Uterus (tissue), 2 donors: ENCODE measurements at regions not wholly inside any gene's neighbourhood (a gene's known extent, or its start where the extent isn't known, plus 50 kb on each side); places are given as distances from the start of the nearest gene placed in this dataset.

Experiments used
- POLR2A ChIP-seq, 2 donors: fragments of 450-650 bp; IDR thresholded peaks; one replicate each; pipeline ENCODE4 v1.6.1; 2016; ENCODE audit warnings: antibody characterized with exemption in 2 of 2, mild to moderate bottlenecking in 1 of 2, moderate library complexity in 1 of 2
- TF ChIP-seq, protein P1 (sequence below), 4 experiments: fragments of 200-600 bp in 2 of 4; fragments of 450-650 bp in 2 of 4; sonication (generic) in 2 of 4; IDR thresholded peaks; one replicate each; pipeline ENCODE4 v1.5.1; 2016 to 2019; ENCODE audit warnings: antibody characterized with exemption in 4 of 4, mild to moderate bottlenecking in 2 of 4, moderate library complexity in 1 of 4

- TF ChIP-seq, protein P1, sequence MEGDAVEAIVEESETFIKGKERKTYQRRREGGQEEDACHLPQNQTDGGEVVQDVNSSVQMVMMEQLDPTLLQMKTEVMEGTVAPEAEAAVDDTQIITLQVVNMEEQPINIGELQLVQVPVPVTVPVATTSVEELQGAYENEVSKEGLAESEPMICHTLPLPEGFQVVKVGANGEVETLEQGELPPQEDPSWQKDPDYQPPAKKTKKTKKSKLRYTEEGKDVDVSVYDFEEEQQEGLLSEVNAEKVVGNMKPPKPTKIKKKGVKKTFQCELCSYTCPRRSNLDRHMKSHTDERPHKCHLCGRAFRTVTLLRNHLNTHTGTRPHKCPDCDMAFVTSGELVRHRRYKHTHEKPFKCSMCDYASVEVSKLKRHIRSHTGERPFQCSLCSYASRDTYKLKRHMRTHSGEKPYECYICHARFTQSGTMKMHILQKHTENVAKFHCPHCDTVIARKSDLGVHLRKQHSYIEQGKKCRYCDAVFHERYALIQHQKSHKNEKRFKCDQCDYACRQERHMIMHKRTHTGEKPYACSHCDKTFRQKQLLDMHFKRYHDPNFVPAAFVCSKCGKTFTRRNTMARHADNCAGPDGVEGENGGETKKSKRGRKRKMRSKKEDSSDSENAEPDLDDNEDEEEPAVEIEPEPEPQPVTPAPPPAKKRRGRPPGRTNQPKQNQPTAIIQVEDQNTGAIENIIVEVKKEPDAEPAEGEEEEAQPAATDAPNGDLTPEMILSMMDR (IDR thresholded peaks at IDR 0.05) = no peak
- TF ChIP-seq POLR2A (IDR thresholded peaks at IDR 0.05) = no peak
Observed at GRCh38 chr15:97317163-97317562, 643.3 kb upstream of the ARRDC4 start.
